ENCODE measurements at regions not wholly inside any gene's neighbourhood (a gene's known extent, or its start where the extent isn't known, plus 50 kb on each side); places are given as distances from the start of the nearest gene placed in this dataset.
"Not testable (repeated sequence)": the region's sequence is repeated elsewhere in the genome, so short reads cannot be mapped to it uniquely, and the experiment has no call there.

DNA sequence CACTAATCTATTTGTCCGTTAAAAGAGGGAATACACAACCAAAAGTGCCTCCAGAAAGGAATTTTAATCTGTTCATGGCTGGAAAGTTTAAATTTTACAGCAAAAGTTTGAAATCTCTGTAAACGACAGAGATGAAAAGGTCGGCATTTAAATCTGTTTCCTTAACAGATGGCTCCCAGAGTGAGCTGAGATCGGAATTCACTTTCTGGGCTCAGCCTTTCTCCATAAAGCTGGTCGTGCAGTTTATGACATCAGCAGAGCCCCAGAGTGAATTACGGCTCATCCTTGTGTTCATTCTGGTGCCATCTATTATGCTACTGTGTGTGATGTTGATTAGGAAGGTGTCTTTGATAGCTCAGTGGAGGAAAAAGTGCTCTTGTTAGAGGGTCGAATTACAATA, 117.6 kb upstream of the ZFP64 start:
- TF ChIP-seq, protein P1, sequence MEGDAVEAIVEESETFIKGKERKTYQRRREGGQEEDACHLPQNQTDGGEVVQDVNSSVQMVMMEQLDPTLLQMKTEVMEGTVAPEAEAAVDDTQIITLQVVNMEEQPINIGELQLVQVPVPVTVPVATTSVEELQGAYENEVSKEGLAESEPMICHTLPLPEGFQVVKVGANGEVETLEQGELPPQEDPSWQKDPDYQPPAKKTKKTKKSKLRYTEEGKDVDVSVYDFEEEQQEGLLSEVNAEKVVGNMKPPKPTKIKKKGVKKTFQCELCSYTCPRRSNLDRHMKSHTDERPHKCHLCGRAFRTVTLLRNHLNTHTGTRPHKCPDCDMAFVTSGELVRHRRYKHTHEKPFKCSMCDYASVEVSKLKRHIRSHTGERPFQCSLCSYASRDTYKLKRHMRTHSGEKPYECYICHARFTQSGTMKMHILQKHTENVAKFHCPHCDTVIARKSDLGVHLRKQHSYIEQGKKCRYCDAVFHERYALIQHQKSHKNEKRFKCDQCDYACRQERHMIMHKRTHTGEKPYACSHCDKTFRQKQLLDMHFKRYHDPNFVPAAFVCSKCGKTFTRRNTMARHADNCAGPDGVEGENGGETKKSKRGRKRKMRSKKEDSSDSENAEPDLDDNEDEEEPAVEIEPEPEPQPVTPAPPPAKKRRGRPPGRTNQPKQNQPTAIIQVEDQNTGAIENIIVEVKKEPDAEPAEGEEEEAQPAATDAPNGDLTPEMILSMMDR (IDR thresholded peaks at IDR 0.05; ENCODE audit: insufficient read depth, low read length): no peak
- DNase-seq (ENCODE audit: low read depth): no peak
- H3K4me3 ChIP-seq (ENCODE audit: low read depth, low read length): no peak overlapping the region

DNA sequence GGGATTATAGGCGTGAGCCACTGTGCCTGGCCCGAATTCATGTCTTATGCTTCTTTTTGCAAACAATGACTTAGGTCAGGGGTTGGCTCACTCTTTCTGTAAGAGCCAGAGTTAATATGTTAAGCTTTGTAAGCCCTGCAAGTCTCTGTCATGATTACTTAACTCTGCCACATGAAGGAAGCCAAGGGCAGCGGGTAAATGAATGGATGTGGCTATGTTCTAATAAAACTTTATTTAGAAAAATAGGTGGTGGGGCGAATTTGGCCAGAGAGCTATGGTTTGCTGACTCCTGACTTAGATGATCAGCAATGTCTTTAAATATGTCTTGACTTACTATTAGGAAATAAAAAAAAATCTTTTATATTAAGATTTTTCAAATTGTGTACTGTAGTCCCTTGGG, 114.9 kb upstream of the ZFP64 start:
- H3K4me3 ChIP-seq (ENCODE audit: low read depth, low read length): no peak overlapping the region
- no peak for DNase-seq (ENCODE audit: low read depth)
- TF ChIP-seq, protein P1 (IDR thresholded peaks at IDR 0.05; ENCODE audit: insufficient read depth, low read length): no peak

DNA sequence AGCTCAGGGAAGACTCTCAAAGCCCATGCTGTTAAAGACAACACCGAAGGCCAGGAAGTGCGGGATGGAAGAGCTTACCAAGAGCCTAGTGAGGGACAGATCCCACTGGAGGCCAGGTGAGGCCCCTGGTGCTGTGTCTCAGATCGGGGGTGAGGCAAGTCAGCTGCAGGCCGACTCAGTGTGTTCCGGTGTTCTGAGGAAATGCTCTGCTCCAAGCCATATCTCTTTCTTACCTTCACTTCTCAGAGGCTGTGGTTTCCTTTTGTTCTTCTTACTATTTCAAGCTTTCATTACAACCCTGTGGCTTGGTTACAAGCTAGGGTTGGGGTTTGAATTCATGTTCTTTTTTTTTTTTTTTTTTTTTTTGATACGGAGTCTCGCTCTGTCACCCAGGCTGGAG, 114.3 kb upstream of the ZFP64 start:
- H3K4me3 ChIP-seq (ENCODE audit: low read depth, low read length): no peak overlapping the region
- DNase-seq (ENCODE audit: low read depth): no peak

DNA sequence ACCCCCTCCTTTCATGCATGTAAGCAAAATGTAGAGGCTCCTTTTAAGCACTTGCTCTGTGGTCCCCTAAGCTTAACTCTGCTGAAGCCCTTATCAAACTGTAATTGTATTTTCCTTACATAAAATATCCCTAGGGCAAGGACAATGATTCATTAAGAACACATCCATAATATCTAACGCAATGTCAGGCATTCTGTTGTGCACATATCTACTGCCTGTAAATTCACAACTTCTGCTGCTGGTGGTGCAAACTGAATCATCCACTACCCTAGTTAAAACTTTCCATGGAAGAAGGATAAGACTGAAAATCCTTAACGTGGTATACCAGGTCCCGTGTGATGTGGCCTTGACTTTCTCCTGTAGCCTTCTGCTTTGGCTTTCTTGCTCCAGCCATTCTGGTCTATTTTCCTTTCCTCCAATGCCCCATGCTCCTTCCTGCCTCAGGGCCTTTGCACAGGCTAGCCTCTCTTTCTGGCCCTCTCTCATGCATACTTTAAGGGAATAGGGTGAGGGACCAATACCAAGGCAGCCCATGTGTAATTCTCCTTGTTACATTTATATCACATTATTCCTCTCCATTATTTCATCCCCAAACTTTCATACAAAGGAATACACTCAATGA, 113.6 kb upstream of the ZFP64 start:
- TF ChIP-seq, protein P1 (IDR thresholded peaks at IDR 0.05; ENCODE audit: insufficient read depth, low read length): no peak

More for the DNA sequence above, 114.3 kb upstream of the ZFP64 start:
- TF ChIP-seq, protein P1 (IDR thresholded peaks at IDR 0.05; ENCODE audit: insufficient read depth, low read length): no peak

DNA sequence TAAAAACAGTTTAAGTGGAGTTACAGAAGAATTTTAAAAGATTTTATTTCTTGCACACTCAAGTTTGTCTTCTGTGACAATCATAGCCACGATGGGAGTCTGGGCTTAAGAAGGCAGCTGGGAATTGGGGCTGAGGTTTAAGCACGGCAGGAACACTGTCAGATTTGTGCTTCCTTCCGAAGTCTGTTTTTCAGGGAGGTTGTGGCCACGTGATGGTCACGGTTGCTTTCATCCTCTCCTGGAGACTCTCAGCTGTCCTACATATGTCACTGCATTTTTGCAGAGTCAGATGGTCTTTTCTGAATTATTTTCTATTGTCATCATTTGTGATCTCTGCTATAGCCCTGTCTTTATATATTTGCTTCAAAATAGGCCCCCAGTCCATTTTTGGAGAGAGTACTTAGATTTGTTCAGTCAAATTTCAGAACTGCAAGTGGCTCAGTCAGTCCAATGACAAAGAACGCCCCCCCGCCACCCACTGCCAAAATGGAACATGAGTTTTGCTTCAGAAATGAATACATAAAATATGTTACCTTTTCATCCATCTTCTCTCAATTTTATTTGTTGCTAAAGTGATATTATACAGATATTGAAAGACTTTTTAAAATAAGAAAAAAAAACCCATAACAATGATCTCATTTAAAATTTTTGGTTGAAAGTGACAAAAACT, 111.8 kb upstream of the ZFP64 start:
- DNase-seq (ENCODE audit: low read depth): no peak
- no peak overlapping the region for H3K4me3 ChIP-seq (ENCODE audit: low read depth, low read length)
- TF ChIP-seq, protein P1 (IDR thresholded peaks at IDR 0.05; ENCODE audit: insufficient read depth, low read length): no peak

More for the DNA sequence above, 113.6 kb upstream of the ZFP64 start:
- no peak for DNase-seq (ENCODE audit: low read depth)
- H3K4me3 ChIP-seq (ENCODE audit: low read depth, low read length): no peak overlapping the region

DNA sequence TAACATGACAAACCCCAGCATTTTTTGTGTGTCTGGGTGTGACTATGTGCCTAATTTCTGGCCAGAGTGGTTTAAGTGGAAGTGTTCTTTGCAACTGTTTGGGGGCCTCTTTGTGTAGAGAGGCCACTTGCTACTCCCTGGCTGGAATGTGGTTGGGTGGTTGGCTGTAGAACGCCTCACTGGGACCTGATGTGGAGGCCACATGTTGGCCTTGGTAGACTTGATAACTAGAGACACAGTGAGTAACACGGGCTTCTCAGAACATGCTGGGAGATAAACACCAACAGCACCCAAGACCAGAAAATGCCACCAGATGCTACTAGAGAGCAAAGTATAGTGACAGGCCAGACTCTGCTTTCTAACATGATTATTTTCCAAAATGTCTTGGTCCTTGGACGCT, 111.2 kb upstream of the ZFP64 start:
- H3K4me3 ChIP-seq (ENCODE audit: low read depth, low read length): no peak overlapping the region

DNA sequence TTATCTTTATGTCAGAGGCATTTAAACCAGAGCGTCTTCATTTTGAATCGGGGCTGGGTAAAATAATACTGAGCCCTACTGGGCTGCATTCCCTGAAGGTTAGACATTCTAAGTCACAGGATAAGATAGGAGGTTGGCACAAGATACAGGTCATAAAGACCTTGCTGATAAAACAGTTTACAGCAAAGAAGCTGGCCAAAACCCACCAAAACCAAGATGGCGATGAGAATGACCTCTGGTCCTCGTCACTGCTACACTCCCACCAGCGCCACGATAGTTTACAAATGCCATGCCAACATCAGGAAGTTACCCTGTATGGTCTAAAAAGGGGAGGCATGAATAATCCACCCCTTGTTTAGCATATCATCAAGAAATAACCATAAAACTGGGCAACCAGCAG, 110.5 kb upstream of the ZFP64 start:
- not testable (repeated sequence) for H3K4me3 ChIP-seq (ENCODE audit: low read depth, low read length); DNase-seq (ENCODE audit: low read depth)

More for the DNA sequence above, 111.2 kb upstream of the ZFP64 start:
- TF ChIP-seq, protein P1 (IDR thresholded peaks at IDR 0.05; ENCODE audit: insufficient read depth, low read length): no peak
- DNase-seq (ENCODE audit: low read depth): no peak
